ENCODE measurements at regions not wholly inside any gene's neighbourhood (a gene's known extent, or its start where the extent isn't known, plus 50 kb on each side); places are given as distances from the start of the nearest gene placed in this dataset.

- H3K4me2 ChIP-seq (ENCODE audit: low read length): no peak overlapping the region
- BruUV-seq (replicated peaks): no TSS peak
- no peaks in the 10 kb centered on the region for H3K79me2 ChIP-seq (ENCODE audit: low read length)
- no peaks in the 10 kb centered on the region for H3K9me3 ChIP-seq (ENCODE audit: low read length)
- TF ChIP-seq EZH2phosphoT487 (IDR thresholded peaks at IDR 0.05; ENCODE audit: borderline replicate concordance, low read length) (no peak), CTCF (conservative IDR thresholded peaks at IDR 0.05; ENCODE audit: low read depth, low read length) (no peak), EZH2 (IDR thresholded peaks at IDR 0.05; ENCODE audit: low read length, unreplicated experiment) (no peak)
- intact Hi-C loops (cut with micrococcal nuclease): no loop called here
- ATAC-seq (no peak), DNase-seq (no peak)
- no peak overlapping the region for H2AFZ ChIP-seq (ENCODE audit: low read length)
- H3K4me3 ChIP-seq (ENCODE audit: low read length): no peak overlapping the region
- CTCF ChIA-PET: no interaction called here
- H3F3A ChIP-seq (ENCODE audit: low read length, unreplicated experiment): no peaks in the 10 kb centered on the region
- H3K4me1 ChIP-seq (ENCODE audit: insufficient read depth, low read length): peaks cover 4% of the 10 kb centered on the region; the same call in 1 of the 2 replicates
- H3K9ac ChIP-seq (ENCODE audit: low read length): no peak overlapping the region
- H3K36me3 ChIP-seq (ENCODE audit: low read depth, low read length): no peaks in the 10 kb centered on the region
- H3K27me3 ChIP-seq (ENCODE audit: low read length): no peaks in the 10 kb centered on the region
- no peaks in the 10 kb centered on the region for H3K9me2 ChIP-seq (replicated peaks; ENCODE audit: low read length)
- POLR2A ChIA-PET (ENCODE audit: unreplicated experiment): no interaction called here
- H3K27ac ChIP-seq (ENCODE audit: low read length): no peak overlapping the region
- no peaks in the 10 kb centered on the region for H4K20me1 ChIP-seq (ENCODE audit: low read length)
Measured at GRCh38 chr6:147951726-147952125, 390.9 kb upstream of the SASH1 start.

- ATAC-seq (peak; percentile 67), DNase-seq (peak; percentile 67)
- H3K27ac ChIP-seq (ENCODE audit: low read length): no peak overlapping the region
- peaks cover 4% of the 10 kb centered on the region; the same call in 1 of the 2 replicates for H3K4me1 ChIP-seq (ENCODE audit: insufficient read depth, low read length)
- H3K36me3 ChIP-seq (ENCODE audit: low read depth, low read length): no peaks in the 10 kb centered on the region
- TF ChIP-seq EZH2 (IDR thresholded peaks at IDR 0.05; ENCODE audit: low read length, unreplicated experiment) (no peak), EZH2phosphoT487 (IDR thresholded peaks at IDR 0.05; ENCODE audit: borderline replicate concordance, low read length) (no peak), CTCF (conservative IDR thresholded peaks at IDR 0.05; ENCODE audit: low read depth, low read length) (no peak)
- ChIA-PET POLR2A (ENCODE audit: unreplicated experiment) (interaction anchor here (0.6 kb wide), 1 partner anchor 283 kb away, joined by 6 read pairs; no protein-coding TSS in a partner anchor), CTCF (no interaction called here)
- no peaks in the 10 kb centered on the region for H4K20me1 ChIP-seq (ENCODE audit: low read length)
- H3K27me3 ChIP-seq (ENCODE audit: low read length): no peaks in the 10 kb centered on the region
- H3K4me2 ChIP-seq (ENCODE audit: low read length): no peak overlapping the region
- H3K79me2 ChIP-seq (ENCODE audit: low read length): no peaks in the 10 kb centered on the region
- H3K4me3 ChIP-seq (ENCODE audit: low read length): no peak overlapping the region
- H2AFZ ChIP-seq (ENCODE audit: low read length): no peak overlapping the region
- no TSS peak for BruUV-seq (replicated peaks)
- no peaks in the 10 kb centered on the region for H3K9me3 ChIP-seq (ENCODE audit: low read length)
- no peak overlapping the region for H3K9ac ChIP-seq (ENCODE audit: low read length)
- H3F3A ChIP-seq (ENCODE audit: low read length, unreplicated experiment): no peaks in the 10 kb centered on the region
- no peaks in the 10 kb centered on the region for H3K9me2 ChIP-seq (replicated peaks; ENCODE audit: low read length)
- intact Hi-C loops (cut with micrococcal nuclease): no loop called here
Measured at GRCh38 chr6:147954938-147955337, 387.7 kb upstream of the SASH1 start.

DNA sequence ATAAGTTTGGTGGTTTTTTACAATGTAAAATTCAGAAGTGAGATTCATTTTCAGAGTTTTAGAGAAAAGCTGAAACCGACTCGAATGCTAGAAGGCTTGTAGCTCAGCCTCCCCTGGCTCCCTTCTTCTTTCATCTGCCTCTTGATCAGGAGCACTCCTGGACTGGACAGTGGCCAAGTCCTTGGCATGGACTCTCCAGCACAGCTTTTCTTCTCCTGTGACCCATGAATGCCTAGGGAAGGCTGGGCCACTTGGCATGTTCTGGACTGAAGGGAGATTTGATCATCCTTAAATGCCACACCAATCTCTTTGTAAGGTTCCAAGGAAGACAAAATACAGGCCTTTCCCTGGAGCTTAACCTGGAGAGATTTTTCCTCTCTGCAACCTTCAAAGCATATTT lies 384.0 kb upstream of the SASH1 start:
- Histone ChIP-seq H3K4me1 (ENCODE audit: insufficient read depth, low read length) (no peaks in the 10 kb centered on the region), H3K27ac (ENCODE audit: low read length) (no peak overlapping the region), H3K79me2 (ENCODE audit: low read length) (no peaks in the 10 kb centered on the region), H2AFZ (ENCODE audit: low read length) (no peak overlapping the region), H4K20me1 (ENCODE audit: low read length) (no peaks in the 10 kb centered on the region), H3F3A (ENCODE audit: low read length, unreplicated experiment) (no peaks in the 10 kb centered on the region), H3K4me3 (ENCODE audit: low read length) (no peak overlapping the region), H3K36me3 (ENCODE audit: low read depth, low read length) (no peaks in the 10 kb centered on the region), H3K27me3 (ENCODE audit: low read length) (no peaks in the 10 kb centered on the region), H3K9me3 (ENCODE audit: low read length) (no peaks in the 10 kb centered on the region), H3K4me2 (ENCODE audit: low read length) (no peak overlapping the region), H3K9me2 (replicated peaks; ENCODE audit: low read length) (no peaks in the 10 kb centered on the region), H3K9ac (ENCODE audit: low read length) (no peak overlapping the region)
- intact Hi-C loops (cut with micrococcal nuclease): no loop called here
- no peak for ATAC-seq
- ChIA-PET CTCF (no interaction called here), POLR2A (ENCODE audit: unreplicated experiment) (no interaction called here)
- TF ChIP-seq EZH2 (IDR thresholded peaks at IDR 0.05; ENCODE audit: low read length, unreplicated experiment) (no peak), CTCF (conservative IDR thresholded peaks at IDR 0.05; ENCODE audit: low read depth, low read length) (no peak), EZH2phosphoT487 (IDR thresholded peaks at IDR 0.05; ENCODE audit: borderline replicate concordance, low read length) (no peak)
- DNase-seq: no peak
- BruUV-seq (replicated peaks): no TSS peak

Data from PC-3 (cell line).